ENCODE measurements at regions not wholly inside any gene's neighbourhood (a gene's known extent, or its start where the extent isn't known, plus 50 kb on each side); places are given as distances from the start of the nearest gene placed in this dataset.

DNA sequence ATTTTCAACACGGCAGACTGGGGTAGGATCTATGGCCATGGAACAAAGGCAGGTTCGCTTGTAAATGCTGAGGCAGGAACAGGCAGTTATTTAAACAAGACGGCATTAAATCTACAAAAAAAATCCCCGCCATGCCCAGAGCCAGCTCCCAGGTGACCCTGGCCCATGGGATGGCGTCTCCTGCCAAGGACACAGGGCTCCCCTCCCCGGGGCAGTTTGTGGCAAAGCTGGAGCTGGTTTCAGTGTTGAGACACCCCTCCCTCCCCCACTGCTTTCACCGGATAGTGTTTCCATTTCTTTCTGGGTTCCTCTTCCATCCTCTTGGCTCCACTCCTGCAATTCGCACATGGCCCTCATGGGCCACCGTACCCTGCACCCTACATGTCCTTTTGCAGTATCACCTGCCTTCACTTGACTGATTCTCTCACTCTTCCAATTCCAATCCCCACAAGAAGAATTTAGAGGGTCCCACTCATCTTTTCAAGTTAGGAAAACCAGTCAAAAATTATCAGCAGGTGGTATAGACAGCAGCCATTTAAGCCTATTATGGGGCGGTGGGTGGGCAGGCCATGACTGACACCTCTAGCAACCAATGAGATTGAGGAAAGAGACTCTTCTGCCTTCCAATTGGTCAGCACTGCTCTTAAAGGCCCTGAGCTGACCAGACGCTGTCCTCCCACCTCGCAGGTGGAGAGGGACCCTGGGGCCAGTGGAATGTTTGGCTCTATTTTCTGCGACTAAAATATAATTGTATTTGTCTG lies 52.0 kb downstream of the OLIG1 start:
- H3K4me1 Mint-ChIP-seq, result peaks cover 56% of the 10 kb centered on the region
- H3K36me3 Mint-ChIP-seq (ENCODE audit: low read depth), result no peaks in the 10 kb centered on the region
- H3K4me3 Mint-ChIP-seq, result no peak overlapping the region
- TF ChIP-seq, protein P1, sequence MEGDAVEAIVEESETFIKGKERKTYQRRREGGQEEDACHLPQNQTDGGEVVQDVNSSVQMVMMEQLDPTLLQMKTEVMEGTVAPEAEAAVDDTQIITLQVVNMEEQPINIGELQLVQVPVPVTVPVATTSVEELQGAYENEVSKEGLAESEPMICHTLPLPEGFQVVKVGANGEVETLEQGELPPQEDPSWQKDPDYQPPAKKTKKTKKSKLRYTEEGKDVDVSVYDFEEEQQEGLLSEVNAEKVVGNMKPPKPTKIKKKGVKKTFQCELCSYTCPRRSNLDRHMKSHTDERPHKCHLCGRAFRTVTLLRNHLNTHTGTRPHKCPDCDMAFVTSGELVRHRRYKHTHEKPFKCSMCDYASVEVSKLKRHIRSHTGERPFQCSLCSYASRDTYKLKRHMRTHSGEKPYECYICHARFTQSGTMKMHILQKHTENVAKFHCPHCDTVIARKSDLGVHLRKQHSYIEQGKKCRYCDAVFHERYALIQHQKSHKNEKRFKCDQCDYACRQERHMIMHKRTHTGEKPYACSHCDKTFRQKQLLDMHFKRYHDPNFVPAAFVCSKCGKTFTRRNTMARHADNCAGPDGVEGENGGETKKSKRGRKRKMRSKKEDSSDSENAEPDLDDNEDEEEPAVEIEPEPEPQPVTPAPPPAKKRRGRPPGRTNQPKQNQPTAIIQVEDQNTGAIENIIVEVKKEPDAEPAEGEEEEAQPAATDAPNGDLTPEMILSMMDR (conservative IDR thresholded peaks at IDR 0.05), result no peak
- no peaks in the 10 kb centered on the region for H3K9me3 Mint-ChIP-seq
- no peak overlapping the region for H3K27ac Mint-ChIP-seq (ENCODE audit: unreplicated experiment)
- H3K27me3 Mint-ChIP-seq (ENCODE audit: low read depth), result peaks cover 96% of the 10 kb centered on the region
- peak; percentile 25 for DNase-seq (ENCODE audit: low read depth, low spot score)

DNA sequence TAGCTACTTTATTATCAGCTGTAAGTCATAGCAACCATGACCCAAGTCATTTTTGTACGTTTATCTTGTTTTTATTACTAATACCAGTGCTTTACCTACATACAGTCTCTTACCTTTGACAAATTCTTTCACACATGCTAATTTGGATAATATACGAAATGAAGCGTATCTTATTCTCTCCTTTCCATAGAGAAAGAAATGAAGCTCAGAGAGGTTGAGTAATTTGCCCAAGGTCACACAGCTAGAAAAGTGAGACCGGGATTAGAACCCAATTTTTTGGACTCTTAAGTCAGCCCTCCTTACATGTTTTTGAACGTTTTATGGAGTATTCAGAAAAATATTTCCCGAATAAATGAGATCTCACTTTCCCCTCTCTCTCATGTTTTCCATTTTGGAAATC lies 52.6 kb downstream of the OLIG1 start:
- no peaks in the 10 kb centered on the region for H3K9me3 Mint-ChIP-seq
- no peak overlapping the region for H3K27ac Mint-ChIP-seq (ENCODE audit: unreplicated experiment)
- no peaks in the 10 kb centered on the region for H3K36me3 Mint-ChIP-seq (ENCODE audit: low read depth)
- H3K4me3 Mint-ChIP-seq, result no peak overlapping the region
- H3K4me1 Mint-ChIP-seq, result peaks cover 56% of the 10 kb centered on the region
- no peak for DNase-seq (ENCODE audit: low read depth, low spot score)
- TF ChIP-seq, protein P1 (conservative IDR thresholded peaks at IDR 0.05), result no peak
- peaks cover 96% of the 10 kb centered on the region for H3K27me3 Mint-ChIP-seq (ENCODE audit: low read depth)

DNA sequence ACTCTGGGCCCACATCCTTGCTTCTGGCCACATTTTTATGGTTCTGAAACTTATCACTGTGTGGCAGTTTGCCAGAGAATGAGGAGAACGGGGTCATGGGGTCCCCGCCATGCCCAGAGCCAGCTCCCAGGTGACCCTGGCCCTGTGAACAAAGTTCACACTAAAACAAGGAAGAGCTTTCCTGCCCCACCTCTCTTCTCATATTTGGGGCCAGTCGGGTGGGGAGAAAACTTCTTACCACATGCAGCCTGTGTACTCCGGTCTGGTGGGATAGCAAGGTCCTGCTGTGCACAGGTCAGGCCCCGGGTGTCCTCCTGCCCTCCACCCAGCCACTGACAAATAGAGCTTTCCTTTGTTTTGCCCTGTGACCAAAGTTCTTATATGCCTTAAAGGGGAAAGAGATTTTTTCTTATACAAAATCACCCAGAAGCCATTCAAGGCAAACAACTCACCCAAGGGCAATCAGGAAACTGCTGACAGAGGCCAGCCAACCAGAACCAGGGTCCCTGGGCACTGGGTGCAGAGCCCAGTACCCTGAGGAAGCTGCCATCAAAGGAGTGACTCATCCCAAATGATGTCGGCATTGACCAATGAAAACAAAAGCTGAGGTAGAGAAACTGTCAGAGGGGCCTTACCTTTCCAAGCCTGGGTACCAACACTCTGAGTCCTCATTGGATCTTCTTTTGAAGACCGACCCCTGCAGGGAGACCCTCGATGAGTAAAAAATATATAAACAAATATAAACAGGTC lies 53.6 kb downstream of the OLIG1 start:
- Mint-ChIP-seq H3K27ac (ENCODE audit: unreplicated experiment) (peak overlapping the region; percentile 96), H3K27me3 (ENCODE audit: low read depth) (peaks cover 96% of the 10 kb centered on the region), H3K4me3 (peak overlapping the region; percentile 59), H3K36me3 (ENCODE audit: low read depth) (no peaks in the 10 kb centered on the region), H3K4me1 (peaks cover 54% of the 10 kb centered on the region), H3K9me3 (no peaks in the 10 kb centered on the region)
- TF ChIP-seq, protein P1 (conservative IDR thresholded peaks at IDR 0.05), result no peak
- no peak for DNase-seq (ENCODE audit: low read depth, low spot score)

DNA sequence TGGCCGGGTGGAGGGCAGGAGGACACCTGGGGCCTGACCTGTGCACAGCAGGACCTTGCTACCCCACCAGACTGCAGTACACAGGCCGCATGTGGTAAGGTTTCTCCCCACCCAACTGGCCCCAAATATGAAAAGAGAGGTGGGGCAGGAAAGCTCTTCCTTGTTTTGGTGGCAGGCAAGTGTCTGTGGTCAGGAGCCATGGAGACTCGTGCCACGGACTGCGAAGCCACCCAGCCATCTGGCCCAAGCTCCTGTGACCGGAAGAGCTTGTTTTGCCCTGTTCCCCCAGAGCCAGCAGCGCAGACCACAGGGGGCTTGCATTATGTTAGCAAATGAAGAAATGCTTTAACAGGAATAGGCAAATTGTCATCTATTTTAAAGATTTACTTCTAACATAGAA lies 54.9 kb downstream of the OLIG1 start:
- Mint-ChIP-seq H3K9me3 (no peaks in the 10 kb centered on the region), H3K4me1 (peaks cover 51% of the 10 kb centered on the region), H3K36me3 (ENCODE audit: low read depth) (no peaks in the 10 kb centered on the region), H3K27ac (ENCODE audit: unreplicated experiment) (no peak overlapping the region), H3K4me3 (no peak overlapping the region), H3K27me3 (ENCODE audit: low read depth) (peaks cover 95% of the 10 kb centered on the region)
- no peak for DNase-seq (ENCODE audit: low read depth, low spot score)
- TF ChIP-seq, protein P1 (conservative IDR thresholded peaks at IDR 0.05), result no peak

DNA sequence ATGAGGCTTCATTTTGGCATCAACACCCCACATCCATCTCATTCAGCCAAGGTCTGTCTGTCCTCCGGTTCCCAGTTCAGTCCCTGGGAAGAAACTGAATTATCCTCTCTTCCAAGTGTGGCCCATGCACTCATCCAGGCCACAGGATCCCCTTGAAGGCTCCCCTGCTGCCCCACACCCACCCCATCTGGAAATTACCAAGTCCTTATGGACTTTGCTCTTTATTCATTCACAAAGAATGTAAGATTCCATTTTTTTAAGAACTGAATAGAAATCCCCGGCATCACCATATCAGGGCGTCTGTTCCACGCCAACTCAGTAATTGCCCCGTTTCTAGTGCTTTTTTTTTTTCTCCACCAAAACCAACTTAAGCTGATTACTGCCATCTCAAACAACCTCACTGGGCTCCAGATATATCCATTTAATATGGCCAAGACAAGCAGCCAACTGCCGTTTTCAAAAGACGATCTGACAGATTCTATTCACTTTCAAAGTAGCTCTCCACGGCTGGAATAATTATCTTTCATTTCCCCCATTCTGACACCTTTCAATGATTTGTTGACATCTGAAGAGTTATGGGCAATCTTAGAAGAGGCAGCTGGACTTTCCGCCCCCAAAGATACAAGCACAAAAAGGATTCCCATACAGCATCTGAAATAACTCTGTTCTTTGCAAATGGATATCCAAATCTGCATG lies 55.9 kb downstream of the OLIG1 start:
- H3K4me1 Mint-ChIP-seq, result peaks cover 49% of the 10 kb centered on the region
- no peak overlapping the region for H3K27ac Mint-ChIP-seq (ENCODE audit: unreplicated experiment)
- no peaks in the 10 kb centered on the region for H3K36me3 Mint-ChIP-seq (ENCODE audit: low read depth)
- H3K4me3 Mint-ChIP-seq, result no peak overlapping the region
- no peaks in the 10 kb centered on the region for H3K9me3 Mint-ChIP-seq
- TF ChIP-seq, protein P1 (conservative IDR thresholded peaks at IDR 0.05), result no peak
- H3K27me3 Mint-ChIP-seq (ENCODE audit: low read depth), result peaks cover 95% of the 10 kb centered on the region
- no peak for DNase-seq (ENCODE audit: low read depth, low spot score)

All from neural crest cell (in vitro differentiated cells).